ENCODE measurements at regions not wholly inside any gene's neighbourhood (a gene's known extent, or its start where the extent isn't known, plus 50 kb on each side); places are given as distances from the start of the nearest gene placed in this dataset.

GRCh38 chr2:129247751-129248150, 731.7 kb upstream of the RAB6C start:
- H3K9me3 ChIP-seq (ENCODE audit: low read length), result no peaks in the 10 kb centered on the region
- H2AFZ ChIP-seq (ENCODE audit: low read depth, low read length), result no peak overlapping the region
- no peak overlapping the region for H3K4me3 ChIP-seq (ENCODE audit: low read length)
- H3K36me3 ChIP-seq (ENCODE audit: insufficient read depth, low read length), result no peaks in the 10 kb centered on the region
- H3K27me3 ChIP-seq (ENCODE audit: insufficient read depth, low read length), result no peaks in the 10 kb centered on the region
- H3K4me1 ChIP-seq (ENCODE audit: insufficient read depth, low read length), result peaks cover 3% of the 10 kb centered on the region

GRCh38 chr2:129248198-129248597, 731.3 kb upstream of the RAB6C start:
- no peak overlapping the region for H2AFZ ChIP-seq (ENCODE audit: low read depth, low read length)

GRCh38 chr2:129252781-129253460, 726.5 kb upstream of the RAB6C start:
- Histone ChIP-seq H3K4me3 (ENCODE audit: low read length) (no peak overlapping the region), H3K36me3 (ENCODE audit: insufficient read depth, low read length) (no peaks in the 10 kb centered on the region), H3K4me1 (ENCODE audit: insufficient read depth, low read length) (peaks cover 12% of the 10 kb centered on the region), H3K27me3 (ENCODE audit: insufficient read depth, low read length) (no peaks in the 10 kb centered on the region), H3K9me3 (ENCODE audit: low read length) (no peaks in the 10 kb centered on the region), H2AFZ (ENCODE audit: low read depth, low read length) (no peak overlapping the region)

More at GRCh38 chr2:129248198-129248597, 731.3 kb upstream of the RAB6C start:
- H3K9me3 ChIP-seq (ENCODE audit: low read length), result no peaks in the 10 kb centered on the region
- peaks cover 7% of the 10 kb centered on the region for H3K4me1 ChIP-seq (ENCODE audit: insufficient read depth, low read length)
- H3K36me3 ChIP-seq (ENCODE audit: insufficient read depth, low read length), result no peaks in the 10 kb centered on the region
- no peak overlapping the region for H3K4me3 ChIP-seq (ENCODE audit: low read length)
- H3K27me3 ChIP-seq (ENCODE audit: insufficient read depth, low read length), result no peaks in the 10 kb centered on the region

- Histone ChIP-seq H3K4me3 (ENCODE audit: low read length) (no peak overlapping the region), H2AFZ (ENCODE audit: low read depth, low read length) (no peak overlapping the region), H3K9me3 (ENCODE audit: low read length) (no peaks in the 10 kb centered on the region), H3K4me1 (ENCODE audit: insufficient read depth, low read length) (peaks cover 12% of the 10 kb centered on the region), H3K27me3 (ENCODE audit: insufficient read depth, low read length) (no peaks in the 10 kb centered on the region), H3K36me3 (ENCODE audit: insufficient read depth, low read length) (no peaks in the 10 kb centered on the region)
These were observed 726.0 kb upstream of the RAB6C start for GRCh38 chr2:129253461-129253812.

- H3K27me3 ChIP-seq (ENCODE audit: insufficient read depth, low read length), result no peaks in the 10 kb centered on the region
- no peak overlapping the region for H3K4me3 ChIP-seq (ENCODE audit: low read length)
- H3K4me1 ChIP-seq (ENCODE audit: insufficient read depth, low read length), result peaks cover 12% of the 10 kb centered on the region
- no peak overlapping the region for H2AFZ ChIP-seq (ENCODE audit: low read depth, low read length)
- H3K9me3 ChIP-seq (ENCODE audit: low read length), result no peaks in the 10 kb centered on the region
- H3K36me3 ChIP-seq (ENCODE audit: insufficient read depth, low read length), result no peaks in the 10 kb centered on the region
These were observed 724.7 kb upstream of the RAB6C start for GRCh38 chr2:129254718-129255117.

GRCh38 chr2:129255610-129256313, 723.7 kb upstream of the RAB6C start:
- H3K4me3 ChIP-seq (ENCODE audit: low read length), result no peak overlapping the region
- no peaks in the 10 kb centered on the region for H3K36me3 ChIP-seq (ENCODE audit: insufficient read depth, low read length)
- H3K9me3 ChIP-seq (ENCODE audit: low read length), result no peaks in the 10 kb centered on the region
- no peak overlapping the region for H2AFZ ChIP-seq (ENCODE audit: low read depth, low read length)
- H3K4me1 ChIP-seq (ENCODE audit: insufficient read depth, low read length), result peaks cover 12% of the 10 kb centered on the region
- no peaks in the 10 kb centered on the region for H3K27me3 ChIP-seq (ENCODE audit: insufficient read depth, low read length)

GRCh38 chr2:129256642-129257041, 722.8 kb upstream of the RAB6C start:
- Histone ChIP-seq H3K9me3 (ENCODE audit: low read length) (no peaks in the 10 kb centered on the region), H2AFZ (ENCODE audit: low read depth, low read length) (no peak overlapping the region), H3K4me1 (ENCODE audit: insufficient read depth, low read length) (peaks cover 12% of the 10 kb centered on the region), H3K27me3 (ENCODE audit: insufficient read depth, low read length) (no peaks in the 10 kb centered on the region), H3K36me3 (ENCODE audit: insufficient read depth, low read length) (no peaks in the 10 kb centered on the region), H3K4me3 (ENCODE audit: low read length) (no peak overlapping the region)

GRCh38 chr2:129262934-129263333, 716.5 kb upstream of the RAB6C start:
- Histone ChIP-seq H3K4me3 (ENCODE audit: low read length) (no peak overlapping the region), H3K4me1 (ENCODE audit: insufficient read depth, low read length) (no peaks in the 10 kb centered on the region), H2AFZ (ENCODE audit: low read depth, low read length) (no peak overlapping the region), H3K27me3 (ENCODE audit: insufficient read depth, low read length) (no peaks in the 10 kb centered on the region), H3K9me3 (ENCODE audit: low read length) (no peaks in the 10 kb centered on the region), H3K36me3 (ENCODE audit: insufficient read depth, low read length) (no peaks in the 10 kb centered on the region)

GRCh38 chr2:129263939-129264338, 715.5 kb upstream of the RAB6C start:
- Histone ChIP-seq H3K4me1 (ENCODE audit: insufficient read depth, low read length) (no peaks in the 10 kb centered on the region), H3K9me3 (ENCODE audit: low read length) (no peaks in the 10 kb centered on the region), H3K27me3 (ENCODE audit: insufficient read depth, low read length) (no peaks in the 10 kb centered on the region), H2AFZ (ENCODE audit: low read depth, low read length) (no peak overlapping the region), H3K36me3 (ENCODE audit: insufficient read depth, low read length) (no peaks in the 10 kb centered on the region), H3K4me3 (ENCODE audit: low read length) (no peak overlapping the region)

GRCh38 chr2:129267559-129267958, 711.9 kb upstream of the RAB6C start:
- Histone ChIP-seq H3K27me3 (ENCODE audit: insufficient read depth, low read length) (no peaks in the 10 kb centered on the region), H2AFZ (ENCODE audit: low read depth, low read length) (no peak overlapping the region), H3K4me1 (ENCODE audit: insufficient read depth, low read length) (no peaks in the 10 kb centered on the region), H3K36me3 (ENCODE audit: insufficient read depth, low read length) (no peaks in the 10 kb centered on the region), H3K4me3 (ENCODE audit: low read length) (no peak overlapping the region), H3K9me3 (ENCODE audit: low read length) (no peaks in the 10 kb centered on the region)

- Histone ChIP-seq H3K9me3 (ENCODE audit: low read length) (no peaks in the 10 kb centered on the region), H3K27me3 (ENCODE audit: insufficient read depth, low read length) (no peaks in the 10 kb centered on the region), H3K4me1 (ENCODE audit: insufficient read depth, low read length) (no peaks in the 10 kb centered on the region), H2AFZ (ENCODE audit: low read depth, low read length) (no peak overlapping the region), H3K4me3 (ENCODE audit: low read length) (no peak overlapping the region), H3K36me3 (ENCODE audit: insufficient read depth, low read length) (no peaks in the 10 kb centered on the region)
These were observed 706.0 kb upstream of the RAB6C start for GRCh38 chr2:129273266-129274037.

GRCh38 chr2:129274038-129274415, 705.4 kb upstream of the RAB6C start:
- H2AFZ ChIP-seq (ENCODE audit: low read depth, low read length), result no peak overlapping the region
- H3K36me3 ChIP-seq (ENCODE audit: insufficient read depth, low read length), result no peaks in the 10 kb centered on the region
- H3K4me1 ChIP-seq (ENCODE audit: insufficient read depth, low read length), result no peaks in the 10 kb centered on the region
- no peak overlapping the region for H3K4me3 ChIP-seq (ENCODE audit: low read length)
- H3K27me3 ChIP-seq (ENCODE audit: insufficient read depth, low read length), result no peaks in the 10 kb centered on the region
- no peaks in the 10 kb centered on the region for H3K9me3 ChIP-seq (ENCODE audit: low read length)

- H3K4me1 ChIP-seq (ENCODE audit: insufficient read depth, low read length), result no peaks in the 10 kb centered on the region
- no peaks in the 10 kb centered on the region for H3K36me3 ChIP-seq (ENCODE audit: insufficient read depth, low read length)
- H3K4me3 ChIP-seq (ENCODE audit: low read length), result no peak overlapping the region
- no peak overlapping the region for H2AFZ ChIP-seq (ENCODE audit: low read depth, low read length)
- H3K9me3 ChIP-seq (ENCODE audit: low read length), result no peaks in the 10 kb centered on the region
- no peaks in the 10 kb centered on the region for H3K27me3 ChIP-seq (ENCODE audit: insufficient read depth, low read length)
These were observed 704.5 kb upstream of the RAB6C start for GRCh38 chr2:129274918-129275317.
